WTC11 (cell line): ENCODE measurements at regions not wholly inside any gene's neighbourhood (a gene's known extent, or its start where the extent isn't known, plus 50 kb on each side); places are given as distances from the start of the nearest gene placed in this dataset.

Experiments used
- JUN ChIP-seq: sonication (generic); formaldehyde crosslinking; IDR thresholded peaks from 2 replicates; pipeline ENCODE4 v1.8.0; 2023; ENCODE audit warnings: mild to moderate bottlenecking, missing genetic modification reagents
- NFE2L1 ChIP-seq: sonication (generic); formaldehyde crosslinking; IDR thresholded peaks from 2 replicates; pipeline ENCODE4 v1.8.1; 2023; ENCODE audit warnings: missing genetic modification reagents
- TF ChIP-seq, protein P1 (sequence below): sonication (generic); formaldehyde crosslinking; IDR thresholded peaks from 2 replicates; pipeline ENCODE4 v1.8.0; 2022; ENCODE audit warnings: mild to moderate bottlenecking, missing genetic modification reagents
- TF ChIP-seq, protein P2 (sequence below): sonication (generic); formaldehyde crosslinking; IDR thresholded peaks from 2 replicates; pipeline ENCODE4 v1.8.1; 2023; ENCODE audit warnings: mild to moderate bottlenecking, missing genetic modification reagents, moderate library complexity
- TF ChIP-seq, protein P3 (sequence below): fragments of 200-600 bp; IDR thresholded peaks from 2 replicates; pipeline ENCODE4 v1.8.0; 2022; ENCODE audit warnings: antibody characterized with exemption

DNA sequence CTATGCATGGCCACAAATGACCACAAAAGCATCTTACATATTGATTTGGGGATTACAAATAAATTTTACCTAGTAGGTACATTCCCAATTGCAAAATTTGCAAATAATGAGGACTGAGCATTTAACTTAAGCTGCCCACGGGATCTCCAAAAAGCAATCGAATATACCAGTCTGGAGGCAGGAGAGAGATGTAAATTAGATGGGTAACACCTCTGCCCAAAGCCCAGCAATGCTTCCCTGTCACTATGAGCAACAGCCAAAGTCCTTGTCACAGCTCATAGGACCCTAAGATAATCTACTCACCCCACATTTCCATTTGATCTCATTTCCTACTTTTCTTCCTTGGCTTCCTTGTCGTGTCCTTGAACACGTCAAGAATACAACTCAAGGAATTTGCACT lies 172.2 kb downstream of the SUCLG1 start:
- TF ChIP-seq JUN (CRISPR knock-in tag) (no peak), NFE2L1 (CRISPR knock-in tag) (no peak)
- TF ChIP-seq, protein P1, sequence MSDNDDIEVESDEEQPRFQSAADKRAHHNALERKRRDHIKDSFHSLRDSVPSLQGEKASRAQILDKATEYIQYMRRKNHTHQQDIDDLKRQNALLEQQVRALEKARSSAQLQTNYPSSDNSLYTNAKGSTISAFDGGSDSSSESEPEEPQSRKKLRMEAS, result no peak
- TF ChIP-seq, protein P2, sequence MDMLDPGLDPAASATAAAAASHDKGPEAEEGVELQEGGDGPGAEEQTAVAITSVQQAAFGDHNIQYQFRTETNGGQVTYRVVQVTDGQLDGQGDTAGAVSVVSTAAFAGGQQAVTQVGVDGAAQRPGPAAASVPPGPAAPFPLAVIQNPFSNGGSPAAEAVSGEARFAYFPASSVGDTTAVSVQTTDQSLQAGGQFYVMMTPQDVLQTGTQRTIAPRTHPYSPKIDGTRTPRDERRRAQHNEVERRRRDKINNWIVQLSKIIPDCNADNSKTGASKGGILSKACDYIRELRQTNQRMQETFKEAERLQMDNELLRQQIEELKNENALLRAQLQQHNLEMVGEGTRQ, result no peak
- TF ChIP-seq, protein P3, sequence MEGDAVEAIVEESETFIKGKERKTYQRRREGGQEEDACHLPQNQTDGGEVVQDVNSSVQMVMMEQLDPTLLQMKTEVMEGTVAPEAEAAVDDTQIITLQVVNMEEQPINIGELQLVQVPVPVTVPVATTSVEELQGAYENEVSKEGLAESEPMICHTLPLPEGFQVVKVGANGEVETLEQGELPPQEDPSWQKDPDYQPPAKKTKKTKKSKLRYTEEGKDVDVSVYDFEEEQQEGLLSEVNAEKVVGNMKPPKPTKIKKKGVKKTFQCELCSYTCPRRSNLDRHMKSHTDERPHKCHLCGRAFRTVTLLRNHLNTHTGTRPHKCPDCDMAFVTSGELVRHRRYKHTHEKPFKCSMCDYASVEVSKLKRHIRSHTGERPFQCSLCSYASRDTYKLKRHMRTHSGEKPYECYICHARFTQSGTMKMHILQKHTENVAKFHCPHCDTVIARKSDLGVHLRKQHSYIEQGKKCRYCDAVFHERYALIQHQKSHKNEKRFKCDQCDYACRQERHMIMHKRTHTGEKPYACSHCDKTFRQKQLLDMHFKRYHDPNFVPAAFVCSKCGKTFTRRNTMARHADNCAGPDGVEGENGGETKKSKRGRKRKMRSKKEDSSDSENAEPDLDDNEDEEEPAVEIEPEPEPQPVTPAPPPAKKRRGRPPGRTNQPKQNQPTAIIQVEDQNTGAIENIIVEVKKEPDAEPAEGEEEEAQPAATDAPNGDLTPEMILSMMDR, result no peak
